ENCODE measurements at regions not wholly inside any gene's neighbourhood (a gene's known extent, or its start where the extent isn't known, plus 50 kb on each side); places are given as distances from the start of the nearest gene placed in this dataset.

DNA sequence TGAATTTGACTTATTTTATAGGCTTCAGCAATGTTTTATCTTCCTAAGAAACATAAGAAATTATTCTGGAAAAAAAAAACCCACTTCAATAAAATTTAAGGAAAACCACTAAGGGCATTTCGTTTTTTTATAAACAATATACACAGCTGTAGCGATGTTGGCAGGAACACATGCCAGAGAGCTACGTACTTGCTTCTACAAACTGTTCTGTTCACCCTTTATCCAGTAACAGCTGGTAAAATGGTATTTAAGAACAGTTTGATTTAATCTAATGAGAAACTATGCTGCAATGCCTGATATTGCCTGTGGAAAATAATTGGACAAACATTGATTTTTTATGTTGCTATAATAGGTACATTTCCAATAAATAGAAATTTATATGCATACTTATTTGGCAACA is 137.2 kb upstream of the DACH1 start:
- no peak overlapping the region for H3K9ac ChIP-seq (ENCODE audit: insufficient read depth, low read length)
- no peaks in the 10 kb centered on the region for H3K27me3 ChIP-seq (ENCODE audit: control insufficient read depth, insufficient read depth, low read length)
- no peaks in the 10 kb centered on the region for H3K79me2 ChIP-seq (ENCODE audit: control insufficient read depth, insufficient read depth, low read length)
- no peaks in the 10 kb centered on the region for H3K9me3 ChIP-seq (ENCODE audit: control insufficient read depth, insufficient read depth, low read depth, low read length)
- no peak overlapping the region for H2AFZ ChIP-seq (ENCODE audit: low read length)
- H3K36me3 ChIP-seq (ENCODE audit: control insufficient read depth, insufficient read depth, low read length), result no peaks in the 10 kb centered on the region
- H3K4me3 ChIP-seq (replicated peaks in 1 of 4; ENCODE audit: control extremely low read depth in 1 of 4, insufficient read depth in 1 of 4, low read depth in 3 of 4, low read length in 4 of 4), result no peak overlapping the region
- H4K20me1 ChIP-seq (ENCODE audit: control insufficient read depth, extremely low read depth, insufficient read depth, low read length), result no peaks in the 10 kb centered on the region
- peak; percentile 4 to 86 for DNase-seq (ENCODE audit: low read depth in 2 of 2)
- TF ChIP-seq, protein P1, sequence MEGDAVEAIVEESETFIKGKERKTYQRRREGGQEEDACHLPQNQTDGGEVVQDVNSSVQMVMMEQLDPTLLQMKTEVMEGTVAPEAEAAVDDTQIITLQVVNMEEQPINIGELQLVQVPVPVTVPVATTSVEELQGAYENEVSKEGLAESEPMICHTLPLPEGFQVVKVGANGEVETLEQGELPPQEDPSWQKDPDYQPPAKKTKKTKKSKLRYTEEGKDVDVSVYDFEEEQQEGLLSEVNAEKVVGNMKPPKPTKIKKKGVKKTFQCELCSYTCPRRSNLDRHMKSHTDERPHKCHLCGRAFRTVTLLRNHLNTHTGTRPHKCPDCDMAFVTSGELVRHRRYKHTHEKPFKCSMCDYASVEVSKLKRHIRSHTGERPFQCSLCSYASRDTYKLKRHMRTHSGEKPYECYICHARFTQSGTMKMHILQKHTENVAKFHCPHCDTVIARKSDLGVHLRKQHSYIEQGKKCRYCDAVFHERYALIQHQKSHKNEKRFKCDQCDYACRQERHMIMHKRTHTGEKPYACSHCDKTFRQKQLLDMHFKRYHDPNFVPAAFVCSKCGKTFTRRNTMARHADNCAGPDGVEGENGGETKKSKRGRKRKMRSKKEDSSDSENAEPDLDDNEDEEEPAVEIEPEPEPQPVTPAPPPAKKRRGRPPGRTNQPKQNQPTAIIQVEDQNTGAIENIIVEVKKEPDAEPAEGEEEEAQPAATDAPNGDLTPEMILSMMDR (conservative IDR thresholded peaks at IDR 0.05 in 1 of 2, IDR thresholded peaks at IDR 0.05 in 1 of 2; ENCODE audit: low read depth in 1 of 2, low read length in 2 of 2), result no peak
- TF ChIP-seq EZH2 (IDR thresholded peaks at IDR 0.05; ENCODE audit: low read length, missing control alignments), result no peak
- H3K4me2 ChIP-seq (ENCODE audit: extremely low read depth, insufficient read depth, low read length), result no peak overlapping the region
- no peak overlapping the region for H3K27ac ChIP-seq (ENCODE audit: insufficient read depth, low read length)
- H3K4me1 ChIP-seq (ENCODE audit: control insufficient read depth, extremely low read depth, insufficient read depth, low read length), result no peaks in the 10 kb centered on the region

DNA sequence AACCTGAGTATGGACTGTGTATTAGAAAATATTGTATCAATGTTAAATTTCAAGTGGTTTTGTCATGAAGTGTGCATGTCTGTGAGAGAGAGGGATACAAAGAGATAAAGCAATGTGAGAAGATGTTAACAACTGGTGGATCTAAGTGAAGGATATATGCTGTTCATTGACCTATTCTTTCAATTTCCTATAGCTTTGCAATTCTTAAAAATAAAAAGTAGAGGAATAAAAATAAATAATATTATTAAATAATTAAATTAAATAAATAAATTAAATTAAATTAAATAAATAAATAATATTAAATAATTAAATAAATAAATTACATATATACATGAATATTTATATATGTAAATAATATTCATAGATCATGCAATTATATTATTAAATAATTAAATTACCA is 131.2 kb upstream of the DACH1 start:
- H4K20me1 ChIP-seq (ENCODE audit: control insufficient read depth, extremely low read depth, insufficient read depth, low read length), result no peaks in the 10 kb centered on the region
- H3K27me3 ChIP-seq (ENCODE audit: control insufficient read depth, insufficient read depth, low read length), result no peaks in the 10 kb centered on the region
- H3K27ac ChIP-seq (ENCODE audit: insufficient read depth, low read length), result no peak overlapping the region
- no peak for DNase-seq (ENCODE audit: low read depth in 2 of 2)
- no peaks in the 10 kb centered on the region for H3K36me3 ChIP-seq (ENCODE audit: control insufficient read depth, insufficient read depth, low read length)
- no peak overlapping the region for H2AFZ ChIP-seq (ENCODE audit: low read length)
- no peak overlapping the region for H3K9ac ChIP-seq (ENCODE audit: insufficient read depth, low read length)
- H3K4me2 ChIP-seq (ENCODE audit: extremely low read depth, insufficient read depth, low read length), result no peak overlapping the region
- H3K79me2 ChIP-seq (ENCODE audit: control insufficient read depth, insufficient read depth, low read length), result no peaks in the 10 kb centered on the region
- no peaks in the 10 kb centered on the region for H3K4me1 ChIP-seq (ENCODE audit: control insufficient read depth, extremely low read depth, insufficient read depth, low read length)
- H3K9me3 ChIP-seq (ENCODE audit: control insufficient read depth, insufficient read depth, low read depth, low read length), result no peaks in the 10 kb centered on the region
- TF ChIP-seq, protein P1 (conservative IDR thresholded peaks at IDR 0.05 in 1 of 2, IDR thresholded peaks at IDR 0.05 in 1 of 2; ENCODE audit: low read depth in 1 of 2, low read length in 2 of 2), result no peak
- TF ChIP-seq EZH2 (IDR thresholded peaks at IDR 0.05; ENCODE audit: low read length, missing control alignments), result no peak
- H3K4me3 ChIP-seq (replicated peaks in 1 of 4; ENCODE audit: control extremely low read depth in 1 of 4, insufficient read depth in 1 of 4, low read depth in 3 of 4, low read length in 4 of 4), result no peak overlapping the region

DNA sequence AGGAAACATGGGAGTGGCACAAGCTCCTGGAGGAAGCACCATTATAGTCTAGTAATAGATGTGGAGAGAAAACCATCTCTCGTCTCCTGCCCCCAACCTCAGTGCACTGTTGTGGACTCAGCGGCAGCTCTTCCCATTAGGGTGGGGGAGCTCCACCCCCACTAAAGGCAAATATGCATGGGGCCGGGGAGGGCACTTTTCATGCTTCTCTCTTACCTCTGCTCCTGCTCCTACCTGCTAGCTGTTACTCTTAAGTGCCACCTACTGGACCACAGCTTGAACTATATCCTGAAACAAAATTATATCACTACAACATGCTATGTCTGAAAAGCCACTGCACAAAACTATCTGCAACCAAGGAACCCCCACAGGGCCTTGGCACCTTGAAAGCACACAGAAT is 112.6 kb upstream of the DACH1 start:
- no peak overlapping the region for H3K27ac ChIP-seq (ENCODE audit: insufficient read depth, low read length)
- no peak overlapping the region for H3K4me2 ChIP-seq (ENCODE audit: extremely low read depth, insufficient read depth, low read length)
- no peaks in the 10 kb centered on the region for H3K4me1 ChIP-seq (ENCODE audit: control insufficient read depth, extremely low read depth, insufficient read depth, low read length)
- H3K4me3 ChIP-seq (replicated peaks in 1 of 4; ENCODE audit: control extremely low read depth in 1 of 4, insufficient read depth in 1 of 4, low read depth in 3 of 4, low read length in 4 of 4), result no peak overlapping the region
- no peak overlapping the region for H3K9ac ChIP-seq (ENCODE audit: insufficient read depth, low read length)
- H3K79me2 ChIP-seq (ENCODE audit: control insufficient read depth, insufficient read depth, low read length), result no peaks in the 10 kb centered on the region
- no peaks in the 10 kb centered on the region for H3K27me3 ChIP-seq (ENCODE audit: control insufficient read depth, insufficient read depth, low read length)
- H4K20me1 ChIP-seq (ENCODE audit: control insufficient read depth, extremely low read depth, insufficient read depth, low read length), result no peaks in the 10 kb centered on the region
- TF ChIP-seq, protein P1 (conservative IDR thresholded peaks at IDR 0.05 in 1 of 2, IDR thresholded peaks at IDR 0.05 in 1 of 2; ENCODE audit: low read depth in 1 of 2, low read length in 2 of 2), result peak in 1 of 2 donors; percentile 38
- no peak for TF ChIP-seq EZH2 (IDR thresholded peaks at IDR 0.05; ENCODE audit: low read length, missing control alignments)
- no peaks in the 10 kb centered on the region for H3K36me3 ChIP-seq (ENCODE audit: control insufficient read depth, insufficient read depth, low read length)
- H2AFZ ChIP-seq (ENCODE audit: low read length), result no peak overlapping the region
- H3K9me3 ChIP-seq (ENCODE audit: control insufficient read depth, insufficient read depth, low read depth, low read length), result no peaks in the 10 kb centered on the region
- peak; percentile 1 to 16 for DNase-seq (ENCODE audit: low read depth in 2 of 2)

All from fibroblast of lung (primary cell).